Caki2 (cell line): ENCODE measurements at regions not wholly inside any gene's neighbourhood (a gene's known extent, or its start where the extent isn't known, plus 50 kb on each side); places are given as distances from the start of the nearest gene placed in this dataset.

Experiments
- DNase-seq: peaks from one replicate; pipeline ENCODE4 v3.0.0-alpha.2; 2015; ENCODE audit warnings: low read depth
- in situ Hi-C: cut with HindIII; loops from 2 replicates; pipeline ENCODE4 v1.10.0; 2016; ENCODE audit warnings: low sequenced_read_pairs, low pct_unique_long_range_greater_than_20kb, mixed read lengths

DNA sequence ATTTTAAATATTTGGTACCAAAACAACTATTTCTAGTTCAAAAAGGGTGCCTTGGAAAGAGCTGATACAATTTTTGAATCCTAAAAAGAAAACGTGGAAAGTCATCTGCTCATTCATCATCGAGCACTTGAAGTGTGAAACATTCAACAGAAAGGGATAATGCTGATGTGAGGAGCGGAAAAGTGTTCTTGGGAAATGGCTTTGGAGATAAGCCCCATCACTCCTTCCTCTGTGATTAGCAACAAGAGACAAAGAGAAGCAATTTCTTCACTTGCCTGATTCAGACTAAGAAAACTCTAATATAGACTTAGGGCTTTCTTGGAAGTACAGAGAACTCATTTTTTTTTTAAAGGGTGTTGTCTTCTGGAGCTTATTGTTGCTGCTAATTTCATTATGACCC lies 74.9 kb downstream of the C9orf152 start:
- in situ Hi-C loops, result no loop called here
- DNase-seq, result no peak

- in situ Hi-C loops, result no loop called here
- peak; percentile 54 for DNase-seq
Measured at GRCh38 chr9:110133608-110134210, 74.2 kb downstream of the C9orf152 start.

DNA sequence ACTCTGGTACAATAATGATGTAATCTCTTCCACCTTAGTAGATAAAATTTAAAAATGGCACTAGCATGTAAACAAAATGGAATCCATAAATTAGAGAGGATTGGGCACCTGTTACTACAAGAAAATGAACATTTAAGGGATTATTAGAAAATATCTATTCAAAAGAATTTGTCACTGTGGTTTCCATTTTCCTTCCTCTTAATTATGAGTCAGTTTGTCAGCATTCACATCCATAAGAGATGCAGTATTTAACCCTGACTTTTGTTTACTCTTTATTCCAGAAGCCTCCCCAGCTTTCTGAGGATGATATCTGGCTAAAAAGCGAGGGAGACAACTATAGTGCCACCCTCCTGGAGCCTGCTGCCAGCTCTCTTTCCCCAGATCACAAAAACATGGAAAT lies 72.1 kb downstream of the C9orf152 start:
- DNase-seq, result no peak
- in situ Hi-C loops, result no loop called here

DNA sequence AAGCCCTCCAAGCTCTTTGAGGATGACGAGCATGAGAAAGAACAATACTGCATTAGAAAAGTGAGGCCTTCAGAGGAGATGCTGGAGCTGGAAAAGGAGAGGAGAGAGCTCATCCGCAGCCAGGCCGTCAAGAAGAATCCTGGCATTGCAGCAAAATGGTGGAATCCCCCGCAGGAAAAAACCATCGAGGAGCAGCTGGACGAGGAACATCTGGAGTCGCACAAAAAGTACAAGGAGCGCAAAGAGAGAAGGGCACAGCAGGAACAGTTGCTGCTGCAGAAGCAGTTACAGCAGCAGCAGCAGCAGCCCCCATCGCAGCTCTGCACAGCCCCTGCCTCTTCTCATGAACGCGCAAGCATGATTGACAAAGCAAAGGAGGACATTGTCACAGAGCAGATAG lies 71.2 kb downstream of the C9orf152 start:
- in situ Hi-C loops, result no loop called here
- no peak for DNase-seq

DNA sequence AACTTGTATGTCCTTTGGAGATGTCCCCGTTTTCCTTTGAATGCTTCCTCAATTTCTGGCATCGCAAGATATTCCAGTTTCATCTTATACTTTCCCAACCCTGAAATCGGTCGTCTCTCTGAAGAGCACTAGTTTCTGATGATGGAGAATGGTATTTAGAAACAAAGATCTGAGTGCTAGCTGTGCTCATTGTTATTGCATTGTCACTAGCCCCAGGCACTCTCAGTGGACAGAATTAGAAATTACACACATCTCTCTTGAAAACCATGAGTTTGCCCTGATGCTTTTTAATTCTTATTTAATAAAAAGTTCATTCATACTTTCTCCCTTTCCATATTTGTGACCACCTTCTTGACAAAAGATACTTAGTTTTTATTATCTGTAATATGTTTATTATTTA lies 67.7 kb downstream of the C9orf152 start:
- no peak for DNase-seq
- in situ Hi-C loops, result no loop called here

GRCh38 chr9:110141227-110141793 lies 66.6 kb downstream of the C9orf152 start:
- in situ Hi-C loops, result no loop called here
- DNase-seq, result peak; percentile 91

GRCh38 chr9:110142253-110142652 lies 65.7 kb downstream of the C9orf152 start:
- DNase-seq, result peak; percentile 75

GRCh38 chr9:110142868-110143481 lies 65.0 kb downstream of the C9orf152 start:
- in situ Hi-C loops, result no loop called here
- DNase-seq, result peak; percentile 52

More at GRCh38 chr9:110142253-110142652, 65.7 kb downstream of the C9orf152 start:
- in situ Hi-C loops, result no loop called here

DNA sequence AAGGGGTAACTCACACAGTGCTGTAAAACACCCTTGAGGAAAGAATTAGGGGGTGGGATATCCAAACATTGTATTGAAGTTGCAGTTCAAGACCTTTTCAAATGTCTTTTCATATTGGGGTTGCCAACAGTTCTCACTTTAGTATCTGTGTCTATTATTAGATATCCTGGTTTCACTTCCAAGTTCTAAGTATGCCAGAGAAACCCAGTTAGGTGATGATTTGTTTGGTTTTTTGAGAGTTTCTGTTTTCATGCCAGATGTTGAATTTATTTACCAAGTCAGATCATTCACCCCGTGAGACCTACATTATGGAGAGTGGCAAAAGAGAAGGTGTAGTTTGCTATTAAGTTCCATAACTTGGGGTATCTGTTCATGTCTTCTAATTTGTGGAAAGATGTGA lies 64.5 kb downstream of the C9orf152 start:
- DNase-seq, result no peak

GRCh38 chr9:110143950-110144545 lies 63.9 kb downstream of the C9orf152 start:
- no peak for DNase-seq
- in situ Hi-C loops, result no loop called here

More for the DNA sequence above, 64.5 kb downstream of the C9orf152 start:
- in situ Hi-C loops, result no loop called here

- in situ Hi-C loops, result no loop called here
- peak; percentile 38 for DNase-seq
Measured at GRCh38 chr9:110146373-110146772, 61.6 kb downstream of the C9orf152 start.

- no peak for DNase-seq
- in situ Hi-C loops, result no loop called here
Measured at GRCh38 chr9:110148384-110148783, 59.6 kb downstream of the C9orf152 start.

DNA sequence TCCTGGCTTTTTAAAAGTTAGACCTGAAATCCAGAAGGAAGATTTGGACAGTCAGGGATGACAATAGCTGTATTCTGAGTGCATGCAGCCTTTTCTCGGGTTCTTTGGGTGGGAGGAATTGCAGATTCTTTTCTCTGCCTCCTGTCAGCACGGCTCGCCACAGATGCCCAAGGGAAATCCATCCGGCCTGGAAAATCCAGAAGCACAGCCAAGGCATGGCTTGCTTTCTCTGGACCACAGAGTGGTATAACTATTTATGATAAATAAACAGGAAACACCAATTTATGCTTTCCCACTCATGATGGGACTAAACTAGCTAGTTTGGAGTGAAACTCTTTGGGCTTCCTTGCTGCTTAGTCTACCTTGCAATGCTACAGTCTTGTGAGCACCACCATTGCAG lies 59.1 kb downstream of the C9orf152 start:
- in situ Hi-C loops, result no loop called here
- DNase-seq, result no peak
